ENCODE measurements at regions not wholly inside any gene's neighbourhood (a gene's known extent, or its start where the extent isn't known, plus 50 kb on each side); places are given as distances from the start of the nearest gene placed in this dataset.

DNA sequence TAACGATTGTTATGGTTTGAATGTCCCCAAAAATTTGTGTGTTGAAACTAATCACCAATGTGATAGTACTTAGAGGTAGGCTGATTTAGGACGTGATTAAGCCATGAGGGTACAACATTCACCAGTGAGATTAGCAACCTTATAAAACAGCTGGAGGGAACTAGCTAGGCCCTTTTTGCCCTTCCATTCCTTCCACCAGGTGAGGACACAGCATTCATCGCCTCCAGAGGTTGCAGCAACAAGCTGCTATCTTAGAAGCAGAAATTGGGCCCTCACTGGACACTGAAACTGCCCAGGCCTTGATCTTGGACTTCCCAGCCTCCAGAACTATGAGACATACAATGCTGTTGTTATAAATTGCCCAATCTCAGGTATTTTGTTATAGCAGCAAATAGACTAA, 340.7 kb upstream of the JARID2 start:
- CTCF ChIA-PET: no interaction called here
- H3K9me2 ChIP-seq: no peaks in the 10 kb centered on the region
- no peaks in the 10 kb centered on the region for H3K79me2 ChIP-seq (ENCODE audit: insufficient read depth)
- no peak overlapping the region for H3K4me3 ChIP-seq (ENCODE audit: low read depth in 2 of 2, low read length in 1 of 2)
- no peak overlapping the region for H3K4me2 ChIP-seq
- H3K27me3 ChIP-seq (ENCODE audit: insufficient read depth): no peaks in the 10 kb centered on the region
- H3K27ac ChIP-seq (ENCODE audit: low read depth in 2 of 2, low read length in 1 of 2): no peak overlapping the region
- no peaks in the 10 kb centered on the region; a peak in 1 of 4 replicates for H3K4me1 ChIP-seq (ENCODE audit: control insufficient read depth in 1 of 2, insufficient read depth in 2 of 2, low read depth in 1 of 2, low read length in 1 of 2)
- whole genome bisulfite sequencing (ENCODE audit: low lambda C conversion rate): 10% methylated on average over 3 of the region's 3 CpGs
- no peak overlapping the region for H3K9ac ChIP-seq
- no peak overlapping the region for H2AFZ ChIP-seq (ENCODE audit: low read depth)
- no peaks in the 10 kb centered on the region for H3K36me3 ChIP-seq (replicated peaks in 1 of 2; ENCODE audit: control insufficient read depth in 1 of 2, insufficient read depth in 2 of 2, low read length in 1 of 2)
- H4K20me1 ChIP-seq (ENCODE audit: insufficient read depth): no peaks in the 10 kb centered on the region
- no peak for DNase-seq
- H3F3A ChIP-seq (replicated peaks; ENCODE audit: insufficient read depth): no peaks in the 10 kb centered on the region
- TF ChIP-seq YY1 (IDR thresholded peaks at IDR 0.05; ENCODE audit: low read depth) (no peak), SMC3 (IDR thresholded peaks at IDR 0.05; ENCODE audit: low read depth, low read length) (no peak), RCOR1 (IDR thresholded peaks at IDR 0.05; ENCODE audit: low read length) (no peak), JUND (IDR thresholded peaks at IDR 0.05) (no peak)
- TF ChIP-seq, protein P1, sequence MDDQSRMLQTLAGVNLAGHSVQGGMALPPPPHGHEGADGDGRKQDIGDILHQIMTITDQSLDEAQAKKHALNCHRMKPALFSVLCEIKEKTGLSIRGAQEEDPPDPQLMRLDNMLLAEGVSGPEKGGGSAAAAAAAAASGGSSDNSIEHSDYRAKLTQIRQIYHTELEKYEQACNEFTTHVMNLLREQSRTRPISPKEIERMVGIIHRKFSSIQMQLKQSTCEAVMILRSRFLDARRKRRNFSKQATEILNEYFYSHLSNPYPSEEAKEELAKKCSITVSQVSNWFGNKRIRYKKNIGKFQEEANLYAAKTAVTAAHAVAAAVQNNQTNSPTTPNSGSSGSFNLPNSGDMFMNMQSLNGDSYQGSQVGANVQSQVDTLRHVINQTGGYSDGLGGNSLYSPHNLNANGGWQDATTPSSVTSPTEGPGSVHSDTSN (IDR thresholded peaks at IDR 0.05): no peak
- no peaks in the 10 kb centered on the region for H3K9me3 ChIP-seq
- POLR2A ChIA-PET: no interaction called here

DNA sequence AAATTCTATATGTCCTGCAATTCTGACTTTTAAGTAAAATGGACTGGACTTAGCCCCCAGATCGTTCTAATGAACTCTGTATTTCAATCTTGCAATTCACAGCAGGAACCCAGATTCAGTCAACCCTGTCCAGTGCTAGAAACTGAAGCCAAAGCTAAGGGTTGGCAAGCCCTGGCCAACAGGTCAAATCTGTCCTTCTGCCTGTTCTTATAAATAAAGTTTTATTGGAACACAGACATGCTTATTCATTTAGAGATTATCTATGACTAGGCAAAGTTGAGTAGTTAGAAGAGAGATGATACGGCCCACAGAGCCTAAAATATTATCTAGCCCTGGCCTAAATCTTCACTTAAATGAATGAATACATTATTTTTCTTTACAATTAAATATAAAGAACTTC, 339.2 kb upstream of the JARID2 start:
- Histone ChIP-seq H2AFZ (ENCODE audit: low read depth) (no peak overlapping the region), H3K79me2 (ENCODE audit: insufficient read depth) (no peaks in the 10 kb centered on the region), H3F3A (replicated peaks; ENCODE audit: insufficient read depth) (no peaks in the 10 kb centered on the region), H3K4me2 (no peak overlapping the region), H3K9ac (no peak overlapping the region), H3K4me1 (ENCODE audit: control insufficient read depth in 1 of 2, insufficient read depth in 2 of 2, low read depth in 1 of 2, low read length in 1 of 2) (no peaks in the 10 kb centered on the region; a peak in 1 of 4 replicates), H3K9me3 (no peaks in the 10 kb centered on the region), H3K36me3 (replicated peaks in 1 of 2; ENCODE audit: control insufficient read depth in 1 of 2, insufficient read depth in 2 of 2, low read length in 1 of 2) (no peaks in the 10 kb centered on the region), H4K20me1 (ENCODE audit: insufficient read depth) (no peaks in the 10 kb centered on the region), H3K9me2 (no peaks in the 10 kb centered on the region), H3K27me3 (ENCODE audit: insufficient read depth) (no peaks in the 10 kb centered on the region), H3K4me3 (ENCODE audit: low read depth in 2 of 2, low read length in 1 of 2) (no peak overlapping the region), H3K27ac (ENCODE audit: low read depth in 2 of 2, low read length in 1 of 2) (no peak overlapping the region)
- TF ChIP-seq TEAD4 (IDR thresholded peaks at IDR 0.05; ENCODE audit: borderline replicate concordance, insufficient read depth) (no peak), RAD21 (IDR thresholded peaks at IDR 0.05; ENCODE audit: low read length) (no peak), FOXJ3 (CRISPR knock-in tag; IDR thresholded peaks at IDR 0.05) (no peak), YY1 (IDR thresholded peaks at IDR 0.05; ENCODE audit: low read depth) (no peak), TAF1 (IDR thresholded peaks at IDR 0.05; ENCODE audit: borderline replicate concordance, low read depth, low read length) (no peak), MXI1 (IDR thresholded peaks at IDR 0.05; ENCODE audit: low read depth, low read length) (no peak), NFIC (IDR thresholded peaks at IDR 0.05; ENCODE audit: borderline replicate concordance) (no peak), MEF2A (IDR thresholded peaks at IDR 0.05; ENCODE audit: borderline replicate concordance, low read depth) (no peak)
- TF ChIP-seq, protein P2, sequence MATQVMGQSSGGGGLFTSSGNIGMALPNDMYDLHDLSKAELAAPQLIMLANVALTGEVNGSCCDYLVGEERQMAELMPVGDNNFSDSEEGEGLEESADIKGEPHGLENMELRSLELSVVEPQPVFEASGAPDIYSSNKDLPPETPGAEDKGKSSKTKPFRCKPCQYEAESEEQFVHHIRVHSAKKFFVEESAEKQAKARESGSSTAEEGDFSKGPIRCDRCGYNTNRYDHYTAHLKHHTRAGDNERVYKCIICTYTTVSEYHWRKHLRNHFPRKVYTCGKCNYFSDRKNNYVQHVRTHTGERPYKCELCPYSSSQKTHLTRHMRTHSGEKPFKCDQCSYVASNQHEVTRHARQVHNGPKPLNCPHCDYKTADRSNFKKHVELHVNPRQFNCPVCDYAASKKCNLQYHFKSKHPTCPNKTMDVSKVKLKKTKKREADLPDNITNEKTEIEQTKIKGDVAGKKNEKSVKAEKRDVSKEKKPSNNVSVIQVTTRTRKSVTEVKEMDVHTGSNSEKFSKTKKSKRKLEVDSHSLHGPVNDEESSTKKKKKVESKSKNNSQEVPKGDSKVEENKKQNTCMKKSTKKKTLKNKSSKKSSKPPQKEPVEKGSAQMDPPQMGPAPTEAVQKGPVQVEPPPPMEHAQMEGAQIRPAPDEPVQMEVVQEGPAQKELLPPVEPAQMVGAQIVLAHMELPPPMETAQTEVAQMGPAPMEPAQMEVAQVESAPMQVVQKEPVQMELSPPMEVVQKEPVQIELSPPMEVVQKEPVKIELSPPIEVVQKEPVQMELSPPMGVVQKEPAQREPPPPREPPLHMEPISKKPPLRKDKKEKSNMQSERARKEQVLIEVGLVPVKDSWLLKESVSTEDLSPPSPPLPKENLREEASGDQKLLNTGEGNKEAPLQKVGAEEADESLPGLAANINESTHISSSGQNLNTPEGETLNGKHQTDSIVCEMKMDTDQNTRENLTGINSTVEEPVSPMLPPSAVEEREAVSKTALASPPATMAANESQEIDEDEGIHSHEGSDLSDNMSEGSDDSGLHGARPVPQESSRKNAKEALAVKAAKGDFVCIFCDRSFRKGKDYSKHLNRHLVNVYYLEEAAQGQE (IDR thresholded peaks at IDR 0.05; ENCODE audit: low read depth, low read length): no peak
- TF ChIP-seq, protein P3, sequence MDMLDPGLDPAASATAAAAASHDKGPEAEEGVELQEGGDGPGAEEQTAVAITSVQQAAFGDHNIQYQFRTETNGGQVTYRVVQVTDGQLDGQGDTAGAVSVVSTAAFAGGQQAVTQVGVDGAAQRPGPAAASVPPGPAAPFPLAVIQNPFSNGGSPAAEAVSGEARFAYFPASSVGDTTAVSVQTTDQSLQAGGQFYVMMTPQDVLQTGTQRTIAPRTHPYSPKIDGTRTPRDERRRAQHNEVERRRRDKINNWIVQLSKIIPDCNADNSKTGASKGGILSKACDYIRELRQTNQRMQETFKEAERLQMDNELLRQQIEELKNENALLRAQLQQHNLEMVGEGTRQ (IDR thresholded peaks at IDR 0.05; ENCODE audit: borderline replicate concordance, low read depth, low read length): no peak
- TF ChIP-seq, protein P4, sequence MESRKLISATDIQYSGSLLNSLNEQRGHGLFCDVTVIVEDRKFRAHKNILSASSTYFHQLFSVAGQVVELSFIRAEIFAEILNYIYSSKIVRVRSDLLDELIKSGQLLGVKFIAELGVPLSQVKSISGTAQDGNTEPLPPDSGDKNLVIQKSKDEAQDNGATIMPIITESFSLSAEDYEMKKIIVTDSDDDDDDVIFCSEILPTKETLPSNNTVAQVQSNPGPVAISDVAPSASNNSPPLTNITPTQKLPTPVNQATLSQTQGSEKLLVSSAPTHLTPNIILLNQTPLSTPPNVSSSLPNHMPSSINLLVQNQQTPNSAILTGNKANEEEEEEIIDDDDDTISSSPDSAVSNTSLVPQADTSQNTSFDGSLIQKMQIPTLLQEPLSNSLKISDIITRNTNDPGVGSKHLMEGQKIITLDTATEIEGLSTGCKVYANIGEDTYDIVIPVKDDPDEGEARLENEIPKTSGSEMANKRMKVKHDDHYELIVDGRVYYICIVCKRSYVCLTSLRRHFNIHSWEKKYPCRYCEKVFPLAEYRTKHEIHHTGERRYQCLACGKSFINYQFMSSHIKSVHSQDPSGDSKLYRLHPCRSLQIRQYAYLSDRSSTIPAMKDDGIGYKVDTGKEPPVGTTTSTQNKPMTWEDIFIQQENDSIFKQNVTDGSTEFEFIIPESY (IDR thresholded peaks at IDR 0.05; ENCODE audit: borderline replicate concordance, low read depth): no peak
- 39% methylated on average over 2 of the region's 2 CpGs for WGBS (ENCODE audit: low lambda C conversion rate)
- DNase-seq: no peak
- ChIA-PET POLR2A (no interaction called here), CTCF (no interaction called here)

All from SK-N-SH (cell line).